Central memory CD8-positive, alpha-beta T cell (primary cell): ENCODE measurements at regions not wholly inside any gene's neighbourhood (a gene's known extent, or its start where the extent isn't known, plus 50 kb on each side); places are given as distances from the start of the nearest gene placed in this dataset.

Experiments
- ATAC-seq: fragments of 150-1000 bp; cut with Tn5 transposase; replicated peaks from 2 replicates; pipeline ENCODE4 v1.10.0; 2022; ENCODE audit warnings: mild to moderate bottlenecking, moderate FRiP score, moderate number of reproducible peaks; ENCODE audit not compliant: poor library complexity, severe bottlenecking; ENCODE audit errors: extremely low read depth
- DNase-seq, 2 donors: peaks; one replicate each; pipeline ENCODE4 v3.0.0; 2021; ENCODE audit warnings: low spot score in 2 of 2
- H3K27ac Mint-ChIP-seq: one replicate; pipeline ENCODE4 v1.8.0; 2022; ENCODE audit warnings: low read depth, mild to moderate bottlenecking, moderate library complexity, mixed read lengths
- H3K27me3 Mint-ChIP-seq: one replicate; pipeline ENCODE4 v1.8.0; 2022; ENCODE audit warnings: mixed read lengths
- H3K36me3 Mint-ChIP-seq: one replicate; pipeline ENCODE4 v1.8.0; 2022; ENCODE audit warnings: mild to moderate bottlenecking, moderate library complexity, mixed read lengths; ENCODE audit not compliant: insufficient read depth
- H3K4me1 Mint-ChIP-seq: one replicate; pipeline ENCODE4 v1.8.0; 2022; ENCODE audit warnings: mixed read lengths
- H3K4me3 Mint-ChIP-seq: one replicate; pipeline ENCODE4 v1.8.0; 2022; ENCODE audit warnings: mild to moderate bottlenecking, moderate library complexity, mixed read lengths
- H3K9me3 Mint-ChIP-seq: one replicate; pipeline ENCODE4 v1.8.0; 2022; ENCODE audit warnings: mixed read lengths

GRCh38 chr4:128394778-128395177, 107.2 kb upstream of the PGRMC2 start:
- DNase-seq (no peak), ATAC-seq (no peak)
- Mint-ChIP-seq H3K36me3 (peaks cover 2% of the 10 kb centered on the region), H3K4me3 (no peak overlapping the region), H3K27ac (no peak overlapping the region), H3K4me1 (no peaks in the 10 kb centered on the region), H3K9me3 (peaks cover 4% of the 10 kb centered on the region), H3K27me3 (no peaks in the 10 kb centered on the region)

- Mint-ChIP-seq H3K4me1 (no peaks in the 10 kb centered on the region), H3K27me3 (no peaks in the 10 kb centered on the region), H3K27ac (no peak overlapping the region), H3K9me3 (peaks cover 3% of the 10 kb centered on the region), H3K4me3 (no peak overlapping the region), H3K36me3 (peaks cover 2% of the 10 kb centered on the region)
- ATAC-seq (no peak), DNase-seq (no peak)
Measured at GRCh38 chr4:128393101-128393704, 105.6 kb upstream of the PGRMC2 start.

- no peak for DNase-seq
Measured at GRCh38 chr4:128390475-128390996, 102.9 kb upstream of the PGRMC2 start.

GRCh38 chr4:128388796-128389195, 101.2 kb upstream of the PGRMC2 start:
- Mint-ChIP-seq H3K27me3 (no peaks in the 10 kb centered on the region), H3K4me3 (no peak overlapping the region), H3K4me1 (no peaks in the 10 kb centered on the region), H3K9me3 (no peaks in the 10 kb centered on the region), H3K27ac (no peak overlapping the region), H3K36me3 (peaks cover 2% of the 10 kb centered on the region)
- DNase-seq (no peak), ATAC-seq (no peak)

More at GRCh38 chr4:128390475-128390996, 102.9 kb upstream of the PGRMC2 start:
- peaks cover 2% of the 10 kb centered on the region for H3K36me3 Mint-ChIP-seq
- H3K9me3 Mint-ChIP-seq = no peaks in the 10 kb centered on the region
- H3K4me1 Mint-ChIP-seq = no peaks in the 10 kb centered on the region
- no peak overlapping the region for H3K4me3 Mint-ChIP-seq
- H3K27ac Mint-ChIP-seq = no peak overlapping the region
- H3K27me3 Mint-ChIP-seq = no peaks in the 10 kb centered on the region
- ATAC-seq = no peak

- no peak for ATAC-seq
- H3K27ac Mint-ChIP-seq = no peak overlapping the region
- H3K27me3 Mint-ChIP-seq = no peaks in the 10 kb centered on the region
- H3K4me3 Mint-ChIP-seq = no peak overlapping the region
- no peaks in the 10 kb centered on the region for H3K4me1 Mint-ChIP-seq
- H3K9me3 Mint-ChIP-seq = no peaks in the 10 kb centered on the region
- no peak for DNase-seq
- H3K36me3 Mint-ChIP-seq = peaks cover 2% of the 10 kb centered on the region
Measured at GRCh38 chr4:128388352-128388630, 100.7 kb upstream of the PGRMC2 start.

GRCh38 chr4:128387600-128388351, 100.2 kb upstream of the PGRMC2 start:
- peaks cover 2% of the 10 kb centered on the region for H3K36me3 Mint-ChIP-seq

GRCh38 chr4:128386761-128387599, 99.4 kb upstream of the PGRMC2 start:
- ATAC-seq = no peak
- no peak for DNase-seq

More at GRCh38 chr4:128387600-128388351, 100.2 kb upstream of the PGRMC2 start:
- no peak for ATAC-seq
- no peak overlapping the region for H3K27ac Mint-ChIP-seq
- no peaks in the 10 kb centered on the region for H3K4me1 Mint-ChIP-seq
- no peaks in the 10 kb centered on the region for H3K9me3 Mint-ChIP-seq
- H3K27me3 Mint-ChIP-seq = no peaks in the 10 kb centered on the region
- no peak overlapping the region for H3K4me3 Mint-ChIP-seq
- DNase-seq = no peak

GRCh38 chr4:128385683-128386304, 98.2 kb upstream of the PGRMC2 start:
- no peak for DNase-seq
- no peaks in the 10 kb centered on the region for H3K36me3 Mint-ChIP-seq
- ATAC-seq = no peak
- no peaks in the 10 kb centered on the region for H3K27me3 Mint-ChIP-seq
- no peaks in the 10 kb centered on the region for H3K4me1 Mint-ChIP-seq
- H3K9me3 Mint-ChIP-seq = no peaks in the 10 kb centered on the region
- H3K27ac Mint-ChIP-seq = no peak overlapping the region
- H3K4me3 Mint-ChIP-seq = no peak overlapping the region

More at GRCh38 chr4:128386761-128387599, 99.4 kb upstream of the PGRMC2 start:
- no peak overlapping the region for H3K27ac Mint-ChIP-seq
- no peaks in the 10 kb centered on the region for H3K9me3 Mint-ChIP-seq
- peaks cover 2% of the 10 kb centered on the region for H3K36me3 Mint-ChIP-seq
- no peaks in the 10 kb centered on the region for H3K4me1 Mint-ChIP-seq
- no peaks in the 10 kb centered on the region for H3K27me3 Mint-ChIP-seq
- no peak overlapping the region for H3K4me3 Mint-ChIP-seq

- Mint-ChIP-seq H3K4me1 (no peaks in the 10 kb centered on the region), H3K4me3 (no peak overlapping the region), H3K27me3 (no peaks in the 10 kb centered on the region), H3K36me3 (no peaks in the 10 kb centered on the region), H3K9me3 (no peaks in the 10 kb centered on the region), H3K27ac (no peak overlapping the region)
- ATAC-seq (no peak), DNase-seq (no peak)
Measured at GRCh38 chr4:128384765-128385598, 97.4 kb upstream of the PGRMC2 start.

GRCh38 chr4:128384091-128384520, 96.5 kb upstream of the PGRMC2 start:
- H3K9me3 Mint-ChIP-seq = no peaks in the 10 kb centered on the region
- ATAC-seq (no peak), DNase-seq (no peak)
- H3K4me3 Mint-ChIP-seq = no peak overlapping the region
- no peaks in the 10 kb centered on the region for H3K4me1 Mint-ChIP-seq
- no peaks in the 10 kb centered on the region for H3K36me3 Mint-ChIP-seq
- H3K27me3 Mint-ChIP-seq = no peaks in the 10 kb centered on the region
- H3K27ac Mint-ChIP-seq = no peak overlapping the region

- H3K27ac Mint-ChIP-seq = no peak overlapping the region
- ATAC-seq (no peak), DNase-seq (no peak)
- no peaks in the 10 kb centered on the region for H3K27me3 Mint-ChIP-seq
- no peaks in the 10 kb centered on the region for H3K4me1 Mint-ChIP-seq
- H3K4me3 Mint-ChIP-seq = no peak overlapping the region
- no peaks in the 10 kb centered on the region for H3K9me3 Mint-ChIP-seq
- no peaks in the 10 kb centered on the region for H3K36me3 Mint-ChIP-seq
Measured at GRCh38 chr4:128381748-128382559, 94.3 kb upstream of the PGRMC2 start.
